Thymus (tissue), 11 donors: ENCODE measurements at regions not wholly inside any gene's neighbourhood (a gene's known extent, or its start where the extent isn't known, plus 50 kb on each side); places are given as distances from the start of the nearest gene placed in this dataset.

ENCODE experiments used
- DNase-seq, 9 donors: peaks; one replicate each; pipeline ENCODE4 v3.0.0-alpha.2; 2013; ENCODE audit warnings: low spot score in 9 of 9, low read depth in 6 of 9, missing footprints in 1 of 9
- H3K27ac ChIP-seq, 2 donors: one replicate each; pipeline ENCODE4 v1.5.1; 2013; ENCODE audit warnings: control low read depth in 1 of 2, low read depth in 1 of 2, low read length in 1 of 2, mild to moderate bottlenecking in 1 of 2, moderate library complexity in 1 of 2
- H3K27me3 ChIP-seq, 2 donors: one replicate each; pipeline ENCODE4 v1.5.1; 2013; ENCODE audit warnings: low read length in 1 of 2; ENCODE audit not compliant: control insufficient read depth in 2 of 2, insufficient read depth in 1 of 2
- H3K36me3 ChIP-seq, 2 donors: one replicate each; pipeline ENCODE4 v1.5.1; 2013; ENCODE audit warnings: low read length in 1 of 2, mild to moderate bottlenecking in 1 of 2, moderate library complexity in 1 of 2; ENCODE audit not compliant: control insufficient read depth in 2 of 2, insufficient read depth in 2 of 2
- H3K4me1 ChIP-seq, 2 donors: one replicate each; pipeline ENCODE4 v1.5.1; 2013; ENCODE audit warnings: low read length in 2 of 2; ENCODE audit not compliant: control insufficient read depth in 2 of 2, insufficient read depth in 2 of 2
- H3K4me3 ChIP-seq, 2 donors: one replicate each; pipeline ENCODE4 v1.5.1; 2013; ENCODE audit warnings: low read length in 2 of 2, control low read depth in 1 of 2, mild to moderate bottlenecking in 1 of 2
- H3K9me3 ChIP-seq, 2 donors: one replicate each; pipeline ENCODE4 v1.5.1; 2013; ENCODE audit warnings: low read length in 1 of 2, mild to moderate bottlenecking in 1 of 2; ENCODE audit not compliant: control insufficient read depth in 2 of 2, insufficient read depth in 1 of 2
- WGBS: extraction: QIAGEN DNeasy Blood & Tissue Kit; methylation state at CpG from one replicate; pipeline ENCODE4 v1.1.7; 2013; 5-methylcytosine and 5-hydroxymethylcytosine counted together
- donor health status: healthy.

- DNase-seq, result no peak
- H3K4me1 ChIP-seq, result peaks cover 0 to 3% of the 10 kb centered on the region in 2 donors
- H3K27ac ChIP-seq, result no peak overlapping the region
- H3K4me3 ChIP-seq, result no peak overlapping the region
- WGBS, result 94% methylated on average over 3 of the region's 3 CpGs
- no peaks in the 10 kb centered on the region for H3K27me3 ChIP-seq
- no peaks in the 10 kb centered on the region for H3K36me3 ChIP-seq
- no peaks in the 10 kb centered on the region for H3K9me3 ChIP-seq
Measured at GRCh38 chr12:111192647-111193046, 176.2 kb downstream of the PHETA1 start.

GRCh38 chr12:111190741-111191526 lies 178.0 kb downstream of the PHETA1 start:
- no peak overlapping the region for H3K4me3 ChIP-seq
- DNase-seq, result no peak
- no peaks in the 10 kb centered on the region for H3K27me3 ChIP-seq
- peaks cover 0 to 3% of the 10 kb centered on the region in 2 donors for H3K4me1 ChIP-seq
- H3K36me3 ChIP-seq, result no peaks in the 10 kb centered on the region
- H3K27ac ChIP-seq, result no peak overlapping the region
- no peaks in the 10 kb centered on the region for H3K9me3 ChIP-seq
- 91% methylated on average over 15 of the region's 15 CpGs for WGBS

GRCh38 chr12:111189792-111190191 lies 179.1 kb downstream of the PHETA1 start:
- H3K27me3 ChIP-seq, result no peaks in the 10 kb centered on the region
- 96% methylated on average over 3 of the region's 3 CpGs for WGBS
- DNase-seq, result no peak
- no peak overlapping the region for H3K4me3 ChIP-seq
- no peaks in the 10 kb centered on the region for H3K36me3 ChIP-seq
- H3K27ac ChIP-seq, result no peak overlapping the region
- H3K9me3 ChIP-seq, result no peaks in the 10 kb centered on the region
- H3K4me1 ChIP-seq, result peaks cover 0 to 1% of the 10 kb centered on the region in 2 donors

GRCh38 chr12:111188436-111188835 lies 180.5 kb downstream of the PHETA1 start:
- Histone ChIP-seq H3K27ac (no peak overlapping the region), H3K27me3 (no peaks in the 10 kb centered on the region), H3K4me3 (no peak overlapping the region), H3K9me3 (no peaks in the 10 kb centered on the region), H3K36me3 (no peaks in the 10 kb centered on the region), H3K4me1 (no peaks in the 10 kb centered on the region)
- 96% methylated on average over 8 of the region's 8 CpGs for WGBS
- DNase-seq, result no peak

- H3K27me3 ChIP-seq, result peaks cover 0 to under 1% of the 10 kb centered on the region in 2 donors
- H3K4me3 ChIP-seq, result no peak overlapping the region
- no peaks in the 10 kb centered on the region for H3K36me3 ChIP-seq
- H3K4me1 ChIP-seq, result no peaks in the 10 kb centered on the region
- DNase-seq, result no peak
- 93% methylated on average over 17 of the region's 17 CpGs for WGBS
- no peak overlapping the region for H3K27ac ChIP-seq
- H3K9me3 ChIP-seq, result no peaks in the 10 kb centered on the region
Measured at GRCh38 chr12:111186347-111186746, 182.5 kb downstream of the PHETA1 start.

GRCh38 chr12:111185889-111186227 lies 183.0 kb downstream of the PHETA1 start:
- peaks cover 0 to 5% of the 10 kb centered on the region in 2 donors for H3K27me3 ChIP-seq
- H3K4me3 ChIP-seq, result no peak overlapping the region
- WGBS, result 98% methylated on average over 6 of the region's 6 CpGs
- DNase-seq, result no peak
- H3K4me1 ChIP-seq, result peaks cover 0 to 5% of the 10 kb centered on the region in 2 donors
- no peak overlapping the region for H3K27ac ChIP-seq
- H3K36me3 ChIP-seq, result no peaks in the 10 kb centered on the region
- no peaks in the 10 kb centered on the region for H3K9me3 ChIP-seq

- H3K4me1 ChIP-seq, result peaks cover 0 to 9% of the 10 kb centered on the region in 2 donors
- DNase-seq, result no peak
- H3K36me3 ChIP-seq, result no peaks in the 10 kb centered on the region
- H3K9me3 ChIP-seq, result no peaks in the 10 kb centered on the region
- H3K27ac ChIP-seq, result no peak overlapping the region
- 93% methylated on average over 13 of the region's 13 CpGs for WGBS
- peaks cover 0 to 6% of the 10 kb centered on the region in 2 donors for H3K27me3 ChIP-seq
- H3K4me3 ChIP-seq, result no peak overlapping the region
Measured at GRCh38 chr12:111185206-111185888, 183.5 kb downstream of the PHETA1 start.

- Histone ChIP-seq H3K9me3 (no peaks in the 10 kb centered on the region), H3K27ac (no peak overlapping the region), H3K27me3 (peaks cover 0 to 6% of the 10 kb centered on the region in 2 donors), H3K4me1 (peaks cover 0 to 9% of the 10 kb centered on the region in 2 donors), H3K36me3 (no peaks in the 10 kb centered on the region), H3K4me3 (no peak overlapping the region)
- WGBS, result 96% methylated on average over 1 of the region's 1 CpG
- DNase-seq, result no peak
Measured at GRCh38 chr12:111184161-111184560, 184.7 kb downstream of the PHETA1 start.

GRCh38 chr12:111183094-111183493 lies 185.8 kb downstream of the PHETA1 start:
- H3K4me1 ChIP-seq, result peaks cover 0 to 9% of the 10 kb centered on the region in 2 donors
- WGBS, result 91% methylated on average over 2 of the region's 2 CpGs
- peaks cover 0 to 6% of the 10 kb centered on the region in 2 donors for H3K27me3 ChIP-seq
- H3K27ac ChIP-seq, result no peak overlapping the region
- H3K36me3 ChIP-seq, result no peaks in the 10 kb centered on the region
- no peak overlapping the region for H3K4me3 ChIP-seq
- DNase-seq, result no peak
- no peaks in the 10 kb centered on the region for H3K9me3 ChIP-seq
